Adrenal gland (tissue), 5 donors: ENCODE measurements at regions not wholly inside any gene's neighbourhood (a gene's known extent, or its start where the extent isn't known, plus 50 kb on each side); places are given as distances from the start of the nearest gene placed in this dataset.

Experiments used
- POLR2A ChIP-seq, 2 donors: fragments of 450-650 bp; IDR thresholded peaks; one replicate each; pipeline ENCODE4 v1.6.1; 2017; ENCODE audit warnings: antibody characterized with exemption in 2 of 2, mild to moderate bottlenecking in 2 of 2, moderate library complexity in 1 of 2
- TF ChIP-seq, protein P1 (sequence below), 6 experiments: fragments of 450-650 bp in 4 of 6; fragments of 200-600 bp in 2 of 6; sonication (generic) in 1 of 6; IDR thresholded peaks; 1 replicate in 5 of 6; 2 replicates in 1 of 6; pipeline versions ENCODE4 v1.5.1 to v1.8.0; 2016 to 2021; ENCODE audit warnings: antibody characterized with exemption in 6 of 6, mild to moderate bottlenecking in 2 of 6, moderate library complexity in 1 of 6
- donor health status: DM: no; HTN: no; CAD: no.

DNA sequence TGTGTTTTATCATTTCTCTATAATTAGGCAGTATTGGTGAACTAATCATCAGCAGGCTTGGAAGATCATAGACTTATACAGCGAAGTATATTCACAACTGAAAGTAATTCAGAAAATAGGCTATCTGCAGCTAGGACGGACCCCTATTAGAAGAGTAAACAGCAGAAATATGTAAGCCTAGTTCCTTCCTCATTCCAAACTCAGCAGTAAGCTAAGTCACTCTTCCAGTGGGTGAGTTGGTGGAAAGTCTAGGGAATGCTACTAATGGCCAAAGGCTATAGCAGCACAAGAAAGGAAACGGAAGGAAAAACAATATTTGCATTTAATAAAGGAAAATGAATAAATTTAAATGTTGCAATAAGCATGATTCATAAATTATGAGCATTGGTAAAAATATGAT lies 918.1 kb upstream of the TMPRSS15 start:
- TF ChIP-seq POLR2A (IDR thresholded peaks at IDR 0.05), result no peak
- TF ChIP-seq, protein P1, sequence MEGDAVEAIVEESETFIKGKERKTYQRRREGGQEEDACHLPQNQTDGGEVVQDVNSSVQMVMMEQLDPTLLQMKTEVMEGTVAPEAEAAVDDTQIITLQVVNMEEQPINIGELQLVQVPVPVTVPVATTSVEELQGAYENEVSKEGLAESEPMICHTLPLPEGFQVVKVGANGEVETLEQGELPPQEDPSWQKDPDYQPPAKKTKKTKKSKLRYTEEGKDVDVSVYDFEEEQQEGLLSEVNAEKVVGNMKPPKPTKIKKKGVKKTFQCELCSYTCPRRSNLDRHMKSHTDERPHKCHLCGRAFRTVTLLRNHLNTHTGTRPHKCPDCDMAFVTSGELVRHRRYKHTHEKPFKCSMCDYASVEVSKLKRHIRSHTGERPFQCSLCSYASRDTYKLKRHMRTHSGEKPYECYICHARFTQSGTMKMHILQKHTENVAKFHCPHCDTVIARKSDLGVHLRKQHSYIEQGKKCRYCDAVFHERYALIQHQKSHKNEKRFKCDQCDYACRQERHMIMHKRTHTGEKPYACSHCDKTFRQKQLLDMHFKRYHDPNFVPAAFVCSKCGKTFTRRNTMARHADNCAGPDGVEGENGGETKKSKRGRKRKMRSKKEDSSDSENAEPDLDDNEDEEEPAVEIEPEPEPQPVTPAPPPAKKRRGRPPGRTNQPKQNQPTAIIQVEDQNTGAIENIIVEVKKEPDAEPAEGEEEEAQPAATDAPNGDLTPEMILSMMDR (IDR thresholded peaks at IDR 0.05), result no peak
